Suprapubic skin (tissue), 4 donors: ENCODE measurements at regions not wholly inside any gene's neighbourhood (a gene's known extent, or its start where the extent isn't known, plus 50 kb on each side); places are given as distances from the start of the nearest gene placed in this dataset.

Source experiments
- CTCF ChIP-seq, 2 donors: fragments of 200-600 bp in 1 of 2; fragments of 450-650 bp in 1 of 2; sonication (generic) in 1 of 2; IDR thresholded peaks; one replicate each; pipeline ENCODE4 v1.5.1; 2016 to 2019; ENCODE audit warnings: antibody characterized with exemption in 2 of 2, mild to moderate bottlenecking in 1 of 2, moderate library complexity in 1 of 2
- POLR2A ChIP-seq, 2 donors: fragments of 450-650 bp; IDR thresholded peaks; one replicate each; pipeline ENCODE4 v1.6.1; 2017; ENCODE audit warnings: antibody characterized with exemption in 2 of 2, mild to moderate bottlenecking in 2 of 2, moderate library complexity in 2 of 2
- POLR2AphosphoS5 ChIP-seq, 3 donors: sonication (generic); formaldehyde crosslinking; IDR thresholded peaks; one replicate each; pipeline ENCODE4 v1.6.1; 2017; ENCODE audit warnings: antibody characterized with exemption in 3 of 3

DNA sequence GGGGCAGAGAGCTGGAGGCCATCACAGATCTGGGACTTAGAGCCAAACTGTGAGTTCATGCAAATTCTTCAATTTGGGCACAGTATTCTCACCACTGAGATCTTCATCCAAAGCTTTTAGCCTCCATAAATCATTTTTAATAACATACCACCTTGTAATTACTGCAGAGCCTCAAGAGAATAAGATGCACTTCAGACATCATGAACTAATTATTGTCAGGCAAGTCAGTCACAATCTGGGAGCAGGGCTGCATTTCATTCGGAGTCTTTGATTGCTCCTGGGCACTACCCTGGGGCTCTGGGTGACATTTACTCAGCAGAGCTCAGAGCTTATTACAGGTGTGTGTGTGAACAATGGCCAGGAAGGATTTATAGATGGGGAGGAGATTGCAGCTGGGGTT, 623.7 kb downstream of the PTPRU start:
- TF ChIP-seq POLR2AphosphoS5 (IDR thresholded peaks at IDR 0.05) = no peak
- TF ChIP-seq POLR2A (IDR thresholded peaks at IDR 0.05) = no peak
- TF ChIP-seq CTCF (IDR thresholded peaks at IDR 0.05) = no peak
